ENCODE measurements at regions not wholly inside any gene's neighbourhood (a gene's known extent, or its start where the extent isn't known, plus 50 kb on each side); places are given as distances from the start of the nearest gene placed in this dataset.

DNA sequence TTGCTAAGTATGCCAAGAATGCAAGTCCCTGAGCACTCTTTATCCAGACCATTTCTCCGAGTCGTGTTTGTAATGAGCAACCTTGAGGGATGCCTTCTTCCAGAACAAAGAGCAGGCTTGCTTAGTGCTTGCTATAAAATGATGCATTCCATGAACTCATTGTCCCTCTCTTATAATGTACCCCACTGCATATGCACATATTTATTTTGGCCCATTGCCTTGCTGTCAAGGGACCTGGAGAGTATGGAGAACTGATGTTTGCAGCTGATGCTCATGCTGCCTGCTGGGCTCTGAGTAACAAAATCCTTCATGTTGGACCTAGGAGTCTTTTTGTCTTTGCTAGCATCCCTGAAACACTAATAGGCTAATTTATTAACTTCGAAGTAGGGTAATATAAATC, 97.8 kb upstream of the AADACL2 start:
- no peak overlapping the region for H3K4me3 ChIP-seq
- no peak for ATAC-seq
- TF ChIP-seq POLR2A (IDR thresholded peaks at IDR 0.05) = no peak
- TF ChIP-seq, protein P1, sequence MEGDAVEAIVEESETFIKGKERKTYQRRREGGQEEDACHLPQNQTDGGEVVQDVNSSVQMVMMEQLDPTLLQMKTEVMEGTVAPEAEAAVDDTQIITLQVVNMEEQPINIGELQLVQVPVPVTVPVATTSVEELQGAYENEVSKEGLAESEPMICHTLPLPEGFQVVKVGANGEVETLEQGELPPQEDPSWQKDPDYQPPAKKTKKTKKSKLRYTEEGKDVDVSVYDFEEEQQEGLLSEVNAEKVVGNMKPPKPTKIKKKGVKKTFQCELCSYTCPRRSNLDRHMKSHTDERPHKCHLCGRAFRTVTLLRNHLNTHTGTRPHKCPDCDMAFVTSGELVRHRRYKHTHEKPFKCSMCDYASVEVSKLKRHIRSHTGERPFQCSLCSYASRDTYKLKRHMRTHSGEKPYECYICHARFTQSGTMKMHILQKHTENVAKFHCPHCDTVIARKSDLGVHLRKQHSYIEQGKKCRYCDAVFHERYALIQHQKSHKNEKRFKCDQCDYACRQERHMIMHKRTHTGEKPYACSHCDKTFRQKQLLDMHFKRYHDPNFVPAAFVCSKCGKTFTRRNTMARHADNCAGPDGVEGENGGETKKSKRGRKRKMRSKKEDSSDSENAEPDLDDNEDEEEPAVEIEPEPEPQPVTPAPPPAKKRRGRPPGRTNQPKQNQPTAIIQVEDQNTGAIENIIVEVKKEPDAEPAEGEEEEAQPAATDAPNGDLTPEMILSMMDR (IDR thresholded peaks at IDR 0.05) = no peak
- no peaks in the 10 kb centered on the region for H3K36me3 ChIP-seq
- H3K27ac ChIP-seq = no peak overlapping the region
- no peak for DNase-seq
- WGBS, 4 donors = 69 to 81% (median 77%) methylated on average over 3 of the region's 3 CpGs
- H3K4me1 ChIP-seq = peaks cover 0 to 19% (median 0%) of the 10 kb centered on the region in 12 donors
- no peaks in the 10 kb centered on the region for H3K27me3 ChIP-seq
- no peaks in the 10 kb centered on the region for H3K9me3 ChIP-seq
- intact Hi-C loops (cut with DNase I) = no loop called here

DNA sequence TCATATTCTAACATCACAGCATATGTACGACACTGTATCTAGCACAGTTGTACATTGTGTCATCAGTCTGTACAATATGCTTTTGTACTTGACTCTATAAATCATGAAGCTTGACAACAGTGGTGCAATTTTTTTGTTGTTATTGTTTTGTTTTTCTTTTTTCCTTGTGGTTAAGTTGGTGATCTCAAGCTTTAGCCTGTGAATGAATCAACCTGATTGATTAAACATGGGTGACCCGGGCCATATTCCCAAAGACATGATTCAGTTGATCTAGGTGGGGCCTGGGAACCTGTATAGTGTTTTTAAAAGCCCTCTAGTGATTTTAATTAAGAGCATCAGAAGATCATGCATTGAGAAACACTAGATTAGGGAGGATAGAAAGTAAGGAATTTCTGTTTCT, 101.8 kb upstream of the AADACL2 start:
- TF ChIP-seq POLR2A (IDR thresholded peaks at IDR 0.05) = no peak
- TF ChIP-seq, protein P1 (IDR thresholded peaks at IDR 0.05) = no peak
- no peak overlapping the region for H3K4me3 ChIP-seq
- H3K36me3 ChIP-seq = no peaks in the 10 kb centered on the region
- H3K27ac ChIP-seq = peak overlapping the region in 4 of 12 donors; percentile 2 to 71 (median 35)
- no peaks in the 10 kb centered on the region for H3K9me3 ChIP-seq
- no peak for DNase-seq
- peaks cover 0 to 18% (median 0%) of the 10 kb centered on the region in 12 donors for H3K4me1 ChIP-seq
- 74 to 82% (median 76%) methylated on average over 2 of the region's 2 CpGs for WGBS, 4 donors
- intact Hi-C loops (cut with DNase I) = no loop called here
- no peak for ATAC-seq
- H3K27me3 ChIP-seq = no peaks in the 10 kb centered on the region

DNA sequence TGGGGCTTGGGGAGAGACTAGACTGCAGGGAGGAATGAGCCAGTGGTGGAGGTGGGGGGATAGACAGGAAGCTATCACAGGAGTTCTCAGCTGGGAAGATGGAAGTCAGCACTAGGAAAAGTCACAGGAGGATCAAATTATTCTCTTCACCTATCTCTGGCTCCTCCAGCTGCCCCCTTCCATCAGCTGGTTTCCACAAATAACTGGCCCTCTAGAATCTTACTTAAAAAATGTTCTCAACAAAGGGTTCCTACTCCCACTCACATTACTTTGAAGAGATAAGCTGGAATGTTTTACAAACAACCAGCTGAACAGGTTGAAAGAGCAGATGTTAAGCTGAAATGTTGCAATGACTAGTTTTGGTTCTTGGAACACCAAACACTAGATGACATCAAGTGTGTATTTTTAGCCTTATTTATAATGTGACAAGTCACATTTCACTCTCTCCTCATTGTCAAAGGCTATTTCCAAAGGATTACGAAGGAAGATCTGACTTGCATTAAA, 102.7 kb upstream of the AADACL2 start:
- no peaks in the 10 kb centered on the region for H3K9me3 ChIP-seq
- WGBS, 4 donors = 25 to 39% (median 34%) methylated on average over 1 of the region's 1 CpG
- no peak for TF ChIP-seq POLR2A (IDR thresholded peaks at IDR 0.05)
- TF ChIP-seq, protein P1 (IDR thresholded peaks at IDR 0.05) = no peak
- no peaks in the 10 kb centered on the region for H3K36me3 ChIP-seq
- DNase-seq (no peak), ATAC-seq (peak; percentile 55 to 87 (median 83))
- intact Hi-C loops (cut with DNase I) = no loop called here
- no peak overlapping the region for H3K4me3 ChIP-seq
- H3K27ac ChIP-seq = peak overlapping the region in 5 of 12 donors; percentile 6 to 71 (median 43)
- H3K27me3 ChIP-seq = no peaks in the 10 kb centered on the region
- peaks cover 0 to 18% (median 0%) of the 10 kb centered on the region in 12 donors for H3K4me1 ChIP-seq

DNA sequence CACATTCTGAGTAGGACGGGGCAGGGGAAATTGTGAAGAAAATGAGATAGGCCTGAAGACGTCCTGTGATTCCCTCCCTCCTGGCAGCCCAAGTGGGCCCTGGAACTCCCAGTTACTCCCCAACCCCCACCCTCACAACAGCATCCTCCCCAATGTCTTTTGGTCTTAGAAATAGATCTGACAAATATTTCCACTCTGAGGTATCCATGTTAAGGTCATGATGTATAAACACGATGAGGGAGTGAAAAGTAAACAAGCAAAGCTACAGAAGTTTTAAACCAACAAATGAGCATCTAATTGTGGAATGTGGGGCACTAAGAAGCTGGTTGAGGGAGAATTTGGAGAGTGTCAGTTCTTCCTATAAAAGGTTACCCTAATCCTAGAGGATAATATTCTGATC, 103.7 kb upstream of the AADACL2 start:
- 63 to 69% (median 65%) methylated on average over 3 of the region's 3 CpGs for WGBS, 4 donors
- DNase-seq (no peak), ATAC-seq (no peak)
- TF ChIP-seq, protein P1 (IDR thresholded peaks at IDR 0.05) = no peak
- TF ChIP-seq POLR2A (IDR thresholded peaks at IDR 0.05) = no peak
- H3K9me3 ChIP-seq = no peaks in the 10 kb centered on the region
- no peak overlapping the region for H3K4me3 ChIP-seq
- intact Hi-C loops (cut with DNase I) = no loop called here
- H3K27me3 ChIP-seq = no peaks in the 10 kb centered on the region
- H3K4me1 ChIP-seq = peaks cover 0 to 18% (median 0%) of the 10 kb centered on the region in 12 donors
- peak overlapping the region in 2 of 12 donors; percentile 8 to 63 for H3K27ac ChIP-seq
- no peaks in the 10 kb centered on the region for H3K36me3 ChIP-seq
